Cardiac septum (tissue), 1 donor: ENCODE measurements at regions not wholly inside any gene's neighbourhood (a gene's known extent, or its start where the extent isn't known, plus 50 kb on each side); places are given as distances from the start of the nearest gene placed in this dataset.

ENCODE experiments used
- DNase-seq: peaks from one replicate; pipeline ENCODE4 v3.0.0-alpha.2; 2020; ENCODE audit warnings: low spot score
- intact Hi-C: fragments of 100-400 bp; cut with DNase I; formaldehyde crosslinking; loops from one replicate; pipeline ENCODE4 v1.14.0; 2022
- donor health status: DM: no; HTN: no; CAD: no.

GRCh38 chr1:5354681-5355080 lies 637.5 kb downstream of the NPHP4 start:
- DNase-seq = no peak
- intact Hi-C loops = no loop called here

GRCh38 chr1:5351366-5351765 lies 640.9 kb downstream of the NPHP4 start:
- intact Hi-C loops = no loop called here
- no peak for DNase-seq

GRCh38 chr1:5349526-5349925 lies 642.7 kb downstream of the NPHP4 start:
- no peak for DNase-seq
- intact Hi-C loops = no loop called here

- intact Hi-C loops = no loop called here
- no peak for DNase-seq
Observed at GRCh38 chr1:5348732-5349465, 643.3 kb downstream of the NPHP4 start.

GRCh38 chr1:5347726-5348125 lies 644.5 kb downstream of the NPHP4 start:
- intact Hi-C loops = no loop called here
- no peak for DNase-seq

GRCh38 chr1:5345556-5345955 lies 646.7 kb downstream of the NPHP4 start:
- intact Hi-C loops = no loop called here
- DNase-seq = no peak

- no peak for DNase-seq
- intact Hi-C loops = no loop called here
Observed at GRCh38 chr1:5343256-5344020, 648.8 kb downstream of the NPHP4 start.

GRCh38 chr1:5342830-5343229 lies 649.4 kb downstream of the NPHP4 start:
- intact Hi-C loops = no loop called here
- no peak for DNase-seq

GRCh38 chr1:5342172-5342571 lies 650.1 kb downstream of the NPHP4 start:
- intact Hi-C loops = no loop called here
- DNase-seq = no peak

GRCh38 chr1:5341471-5341870 lies 650.8 kb downstream of the NPHP4 start:
- intact Hi-C loops = no loop called here
- no peak for DNase-seq

- intact Hi-C loops = no loop called here
- no peak for DNase-seq
Observed at GRCh38 chr1:5340560-5341130, 651.6 kb downstream of the NPHP4 start.

- intact Hi-C loops = no loop called here
- no peak for DNase-seq
Observed at GRCh38 chr1:5338466-5338865, 653.8 kb downstream of the NPHP4 start.

- no peak for DNase-seq
- intact Hi-C loops = no loop called here
Observed at GRCh38 chr1:5333291-5333690, 658.9 kb downstream of the NPHP4 start.

GRCh38 chr1:5331101-5331500 lies 661.1 kb downstream of the NPHP4 start:
- intact Hi-C loops = no loop called here
- DNase-seq = no peak

- no peak for DNase-seq
Observed at GRCh38 chr1:5329068-5329739, 663.0 kb downstream of the NPHP4 start.

GRCh38 chr1:5324883-5325282 lies 667.3 kb downstream of the NPHP4 start:
- intact Hi-C loops = no loop called here
- no peak for DNase-seq

More at GRCh38 chr1:5329068-5329739, 663.0 kb downstream of the NPHP4 start:
- intact Hi-C loops = no loop called here

GRCh38 chr1:5318143-5318816 lies 663.9 kb downstream of the AJAP1 start:
- no peak for DNase-seq
- intact Hi-C loops = no loop called here

GRCh38 chr1:5317391-5317790 lies 663.0 kb downstream of the AJAP1 start:
- intact Hi-C loops = no loop called here
- DNase-seq = no peak

- intact Hi-C loops = no loop called here
- DNase-seq = no peak
Observed at GRCh38 chr1:5312862-5313261, 658.5 kb downstream of the AJAP1 start.

GRCh38 chr1:5312293-5312674 lies 657.9 kb downstream of the AJAP1 start:
- DNase-seq = no peak
- intact Hi-C loops = no loop called here
